ENCODE measurements at regions not wholly inside any gene's neighbourhood (a gene's known extent, or its start where the extent isn't known, plus 50 kb on each side); places are given as distances from the start of the nearest gene placed in this dataset.

- TF ChIP-seq ZNF197 (CRISPR knock-in tag; IDR thresholded peaks at IDR 0.05; ENCODE audit: low read depth) (no peak), FOXK2 (conservative IDR thresholded peaks at IDR 0.05 in 1 of 2, IDR thresholded peaks at IDR 0.05 in 1 of 2; ENCODE audit: low read depth in 2 of 2) (0 out of 4 replicates have a peak, but pooled peaks of 1 of the 2 experiments have one; percentile 24), CXXC5 (CRISPR knock-in tag; IDR thresholded peaks at IDR 0.05) (0 out of 2 replicates have a peak, but pooled peaks have one; percentile 18), EP300 (IDR thresholded peaks at IDR 0.05; ENCODE audit: low read length) (peak; percentile 39; the same call in 1 of the 2 replicates), PTRF (tag; IDR thresholded peaks at IDR 0.05) (no peak)
- TF ChIP-seq, protein P1, sequence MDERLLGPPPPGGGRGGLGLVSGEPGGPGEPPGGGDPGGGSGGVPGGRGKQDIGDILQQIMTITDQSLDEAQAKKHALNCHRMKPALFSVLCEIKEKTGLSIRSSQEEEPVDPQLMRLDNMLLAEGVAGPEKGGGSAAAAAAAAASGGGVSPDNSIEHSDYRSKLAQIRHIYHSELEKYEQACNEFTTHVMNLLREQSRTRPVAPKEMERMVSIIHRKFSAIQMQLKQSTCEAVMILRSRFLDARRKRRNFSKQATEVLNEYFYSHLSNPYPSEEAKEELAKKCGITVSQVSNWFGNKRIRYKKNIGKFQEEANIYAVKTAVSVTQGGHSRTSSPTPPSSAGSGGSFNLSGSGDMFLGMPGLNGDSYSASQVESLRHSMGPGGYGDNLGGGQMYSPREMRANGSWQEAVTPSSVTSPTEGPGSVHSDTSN (CRISPR knock-in tag; IDR thresholded peaks at IDR 0.05; ENCODE audit: low read depth) = no peak
- TF ChIP-seq, protein P1 (tag; conservative IDR thresholded peaks at IDR 0.05; ENCODE audit: low read depth) = peak; percentile 23; the same call in 1 of the 2 replicates
These were observed 124.7 kb upstream of the SSTR4 start (continued) for GRCh38 chr20:22910287-22910852.

DNA sequence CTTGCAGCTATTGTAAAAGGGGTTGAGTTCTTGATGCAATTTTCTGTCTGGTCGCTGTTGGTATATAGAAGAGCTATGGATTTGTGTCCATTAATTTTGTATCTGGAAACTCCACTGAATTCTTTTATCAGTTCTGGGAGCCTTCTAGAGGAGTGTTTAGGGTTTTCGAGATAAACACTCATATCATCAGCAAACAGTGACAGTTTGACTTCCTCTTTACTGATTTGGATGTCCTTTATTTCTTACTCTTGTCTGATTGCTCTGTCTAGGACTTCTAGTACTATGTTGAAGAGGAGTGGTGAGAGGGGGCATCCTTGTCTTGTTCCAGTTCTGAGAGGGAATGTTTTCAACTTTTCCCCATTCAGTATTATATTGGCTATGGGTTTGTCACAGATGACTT is 120.8 kb upstream of the SSTR4 start:
- in situ Hi-C loops (cut with MboI) = no loop called here
- no peaks in the 10 kb centered on the region for H3K9me1 ChIP-seq (ENCODE audit: control insufficient read depth, insufficient read depth, low read length)
- ChIA-PET POLR2A (interaction anchor here (1.4 kb wide), 1 partner anchor 15 kb away, joined by 3 read pairs; no protein-coding TSS in a partner anchor), CTCF (ENCODE audit: low intra/inter-chr PET ratio) (no interaction called here)
- no peak overlapping the region for H3K4me3 ChIP-seq
- no peak overlapping the region for H3K4me2 ChIP-seq (ENCODE audit: insufficient read depth, low read length)
- ATAC-seq (no peak), DNase-seq (ENCODE audit: extremely low read depth in 1 of 4, low spot score in 3 of 4) (peak in 1 of 4 experiments; percentile 35), FAIRE-seq (peak; percentile 32)
- no TSS peak for BruUV-seq (replicated peaks)
- H3K27ac ChIP-seq (ENCODE audit: extremely low read depth, low read depth, low read length) = no peak overlapping the region
- no peaks in the 10 kb centered on the region; the same call in 1 of the 2 replicates for H3K9me3 ChIP-seq (replicated peaks; ENCODE audit: control insufficient read depth, insufficient read depth, low read depth, low read length)
- WGBS (ENCODE audit: insufficient coverage, low coverage, missing lambda C conversion rate) = 6% methylated on average over 2 of the region's 2 CpGs
- no peak overlapping the region for H2AFZ ChIP-seq (ENCODE audit: low read depth, low read length)
- no peaks in the 10 kb centered on the region for H3K36me3 ChIP-seq (ENCODE audit: control insufficient read depth, insufficient read depth, low read length)
- no peak overlapping the region for H3K9ac ChIP-seq (ENCODE audit: insufficient read depth in 1 of 2, low read depth in 2 of 2, low read length in 2 of 2)
- no peaks in the 10 kb centered on the region for H3K27me3 ChIP-seq (ENCODE audit: control insufficient read depth in 2 of 2, insufficient read depth in 2 of 2, low read length in 2 of 2)
- H3K79me2 ChIP-seq (ENCODE audit: control insufficient read depth, insufficient read depth, low read length) = no peaks in the 10 kb centered on the region
- peaks cover 0 to 33% of the 10 kb centered on the region in 2 experiments for H3K4me1 ChIP-seq (replicated peaks in 1 of 2; ENCODE audit: control insufficient read depth in 2 of 2, insufficient read depth in 2 of 2, low read length in 2 of 2)
- no peaks in the 10 kb centered on the region for H4K20me1 ChIP-seq (replicated peaks; ENCODE audit: control insufficient read depth, insufficient read depth, low read length)
- intact Hi-C loops (cut with micrococcal nuclease) = no loop called here
- TF ChIP-seq ZNF347 (CRISPR knock-in tag; IDR thresholded peaks at IDR 0.05; ENCODE audit: low read depth) (no peak), HDAC2 (IDR thresholded peaks at IDR 0.05) (no peak), ELK1 (CRISPR knock-in tag; IDR thresholded peaks at IDR 0.05) (no peak)

All from K562 (cell line).